Nephron progenitor cell (in vitro differentiated cells): ENCODE measurements at regions not wholly inside any gene's neighbourhood (a gene's known extent, or its start where the extent isn't known, plus 50 kb on each side); places are given as distances from the start of the nearest gene placed in this dataset.

Source experiments
- DNase-seq: peaks from one replicate; pipeline ENCODE4 v3.0.0; 2021
- H3K27ac Mint-ChIP-seq: 2 replicates; pipeline ENCODE4 v1.8.0; 2021; ENCODE audit warnings: mild to moderate bottlenecking, moderate library complexity, mixed read lengths
- H3K27me3 Mint-ChIP-seq: 2 replicates; pipeline ENCODE4 v1.8.0; 2021; ENCODE audit warnings: mild to moderate bottlenecking, low read depth, mixed read lengths; ENCODE audit not compliant: poor library complexity
- H3K36me3 Mint-ChIP-seq: 2 replicates; pipeline ENCODE4 v1.8.0; 2021; ENCODE audit warnings: low read depth, mixed read lengths
- H3K4me1 Mint-ChIP-seq: 2 replicates; pipeline ENCODE4 v1.8.0; 2021; ENCODE audit warnings: mixed read lengths
- H3K4me3 Mint-ChIP-seq: 2 replicates; pipeline ENCODE4 v1.8.0; 2021; ENCODE audit warnings: mild to moderate bottlenecking, moderate library complexity, mixed read lengths
- H3K9me3 Mint-ChIP-seq: 2 replicates; pipeline ENCODE4 v1.8.0; 2021; ENCODE audit warnings: mild to moderate bottlenecking, moderate library complexity, mixed read lengths
- TF ChIP-seq, protein P1 (sequence below): fragments of 200-600 bp; sonication (generic); IDR thresholded peaks from 2 replicates; pipeline ENCODE4 v1.5.0; 2021; ENCODE audit warnings: antibody characterized with exemption

DNA sequence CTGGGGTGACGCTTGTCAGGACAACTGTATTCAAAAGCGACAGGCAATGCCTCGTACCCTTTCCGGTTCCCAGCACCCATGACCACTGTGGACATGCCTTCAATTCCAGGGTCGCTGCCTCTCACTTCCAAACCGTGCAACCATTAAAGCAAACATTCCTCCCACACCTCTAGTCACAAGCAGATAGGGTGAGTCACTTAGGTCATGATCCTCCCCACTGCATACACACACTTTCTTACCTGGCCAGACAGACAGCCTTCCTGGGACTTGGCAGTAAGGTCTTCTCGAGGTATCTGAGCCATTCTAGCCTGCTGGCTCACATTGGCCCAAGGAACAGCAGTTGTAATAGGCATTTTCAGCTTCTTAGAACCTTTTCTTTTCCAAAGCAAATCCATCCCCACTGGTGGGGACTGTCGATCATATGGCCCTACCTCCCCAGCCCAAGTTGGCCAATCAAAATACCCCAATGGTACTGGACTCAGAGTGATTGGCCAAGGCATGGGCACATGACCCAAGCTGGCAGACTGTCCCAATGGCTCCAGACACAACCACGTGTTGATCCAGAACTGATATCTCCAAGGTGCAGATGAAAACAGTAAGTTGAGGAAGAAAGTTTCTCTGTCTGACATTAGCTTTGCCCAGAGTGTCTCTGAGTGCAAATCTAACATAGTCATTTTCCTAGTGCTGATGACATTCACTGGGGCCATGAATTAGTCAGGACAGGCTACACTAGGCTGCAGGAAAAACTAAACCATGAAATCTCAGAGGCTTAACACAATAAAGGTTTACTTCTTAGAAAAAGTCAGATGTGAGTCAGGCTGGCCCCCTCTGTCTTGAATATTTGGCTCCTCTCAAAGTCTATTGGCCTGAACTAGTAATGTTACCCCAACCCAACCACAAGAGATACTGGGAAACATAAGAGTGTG, 113.8 kb downstream of the RRAGC start:
- Mint-ChIP-seq H3K27me3 (peaks cover 19% of the 10 kb centered on the region), H3K36me3 (no peaks in the 10 kb centered on the region), H3K4me3 (no peak overlapping the region), H3K9me3 (peaks cover 8% of the 10 kb centered on the region), H3K4me1 (peaks cover 36% of the 10 kb centered on the region), H3K27ac (no peak overlapping the region)
- TF ChIP-seq, protein P1, sequence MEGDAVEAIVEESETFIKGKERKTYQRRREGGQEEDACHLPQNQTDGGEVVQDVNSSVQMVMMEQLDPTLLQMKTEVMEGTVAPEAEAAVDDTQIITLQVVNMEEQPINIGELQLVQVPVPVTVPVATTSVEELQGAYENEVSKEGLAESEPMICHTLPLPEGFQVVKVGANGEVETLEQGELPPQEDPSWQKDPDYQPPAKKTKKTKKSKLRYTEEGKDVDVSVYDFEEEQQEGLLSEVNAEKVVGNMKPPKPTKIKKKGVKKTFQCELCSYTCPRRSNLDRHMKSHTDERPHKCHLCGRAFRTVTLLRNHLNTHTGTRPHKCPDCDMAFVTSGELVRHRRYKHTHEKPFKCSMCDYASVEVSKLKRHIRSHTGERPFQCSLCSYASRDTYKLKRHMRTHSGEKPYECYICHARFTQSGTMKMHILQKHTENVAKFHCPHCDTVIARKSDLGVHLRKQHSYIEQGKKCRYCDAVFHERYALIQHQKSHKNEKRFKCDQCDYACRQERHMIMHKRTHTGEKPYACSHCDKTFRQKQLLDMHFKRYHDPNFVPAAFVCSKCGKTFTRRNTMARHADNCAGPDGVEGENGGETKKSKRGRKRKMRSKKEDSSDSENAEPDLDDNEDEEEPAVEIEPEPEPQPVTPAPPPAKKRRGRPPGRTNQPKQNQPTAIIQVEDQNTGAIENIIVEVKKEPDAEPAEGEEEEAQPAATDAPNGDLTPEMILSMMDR = no peak
- DNase-seq = no peak

DNA sequence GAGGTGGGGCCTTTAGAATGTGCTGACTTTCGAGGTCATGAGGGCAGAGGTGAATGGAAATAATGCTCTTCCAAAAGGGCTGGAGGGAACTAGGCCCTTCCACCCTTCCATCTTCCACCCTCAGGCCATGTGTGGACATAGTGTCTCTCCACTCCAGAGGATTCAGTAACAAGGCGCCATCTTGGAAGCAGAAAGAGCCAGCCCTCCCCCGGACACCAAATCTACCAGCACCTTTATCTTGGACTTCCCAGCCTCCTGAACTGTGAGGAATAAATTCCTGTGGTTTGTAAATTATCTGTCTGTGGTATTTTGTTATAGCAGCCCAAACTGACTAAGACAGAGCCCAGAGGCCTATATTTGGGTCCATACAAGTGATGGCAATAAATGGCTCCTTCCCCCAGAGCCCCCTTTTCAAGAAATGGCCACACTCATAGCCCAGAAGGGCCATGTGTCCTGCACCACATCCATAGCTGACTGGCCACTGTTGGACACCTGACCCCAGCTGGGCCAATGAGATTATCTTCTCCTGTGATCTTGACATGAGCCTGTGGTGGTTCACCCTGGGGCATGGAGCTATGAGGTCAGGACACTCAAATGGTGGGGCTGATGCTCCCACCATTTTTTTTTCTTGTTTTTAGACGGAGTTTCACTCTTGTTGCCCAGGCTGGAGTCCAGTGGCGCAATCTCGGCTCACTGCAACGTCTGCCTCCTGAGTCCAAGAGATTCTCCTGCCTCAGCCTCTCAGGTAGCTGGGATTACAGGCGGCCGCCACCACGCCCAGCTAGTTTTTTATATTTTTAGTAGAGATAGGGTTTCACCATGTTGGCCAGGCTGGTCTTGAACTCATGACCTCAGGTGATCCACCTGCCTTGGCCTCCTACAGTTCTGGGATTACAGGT, 114.9 kb downstream of the RRAGC start:
- H3K36me3 Mint-ChIP-seq = no peaks in the 10 kb centered on the region
- TF ChIP-seq, protein P1 = no peak
- H3K27ac Mint-ChIP-seq = no peak overlapping the region
- no peak for DNase-seq
- peaks cover 2% of the 10 kb centered on the region for H3K9me3 Mint-ChIP-seq
- H3K4me3 Mint-ChIP-seq = no peak overlapping the region
- H3K27me3 Mint-ChIP-seq = peaks cover 15% of the 10 kb centered on the region
- peaks cover 36% of the 10 kb centered on the region for H3K4me1 Mint-ChIP-seq

DNA sequence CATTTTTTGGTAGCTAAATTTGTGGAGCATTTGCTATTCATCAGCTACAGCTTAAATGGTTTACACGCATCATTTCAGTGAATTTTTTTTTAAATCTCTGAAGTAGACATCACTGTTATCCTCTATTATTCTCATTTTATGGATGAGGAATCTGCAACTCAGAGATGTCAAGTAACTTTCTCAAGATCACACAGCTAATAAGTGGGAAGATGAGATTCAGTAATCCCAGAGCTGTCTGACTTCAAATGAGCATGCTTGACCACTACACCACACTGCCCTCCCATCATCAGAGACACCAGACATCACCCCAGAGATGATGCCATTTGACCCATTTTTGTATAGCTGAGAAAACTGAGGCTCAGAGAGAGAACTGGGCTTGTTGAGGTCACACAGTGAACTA, 116.4 kb downstream of the RRAGC start:
- H3K36me3 Mint-ChIP-seq = no peaks in the 10 kb centered on the region
- no peaks in the 10 kb centered on the region for H3K9me3 Mint-ChIP-seq
- no peak overlapping the region for H3K27ac Mint-ChIP-seq
- H3K4me3 Mint-ChIP-seq = no peak overlapping the region
- H3K27me3 Mint-ChIP-seq = peaks cover 15% of the 10 kb centered on the region
- DNase-seq = no peak
- TF ChIP-seq, protein P1 = no peak
- peaks cover 36% of the 10 kb centered on the region for H3K4me1 Mint-ChIP-seq

DNA sequence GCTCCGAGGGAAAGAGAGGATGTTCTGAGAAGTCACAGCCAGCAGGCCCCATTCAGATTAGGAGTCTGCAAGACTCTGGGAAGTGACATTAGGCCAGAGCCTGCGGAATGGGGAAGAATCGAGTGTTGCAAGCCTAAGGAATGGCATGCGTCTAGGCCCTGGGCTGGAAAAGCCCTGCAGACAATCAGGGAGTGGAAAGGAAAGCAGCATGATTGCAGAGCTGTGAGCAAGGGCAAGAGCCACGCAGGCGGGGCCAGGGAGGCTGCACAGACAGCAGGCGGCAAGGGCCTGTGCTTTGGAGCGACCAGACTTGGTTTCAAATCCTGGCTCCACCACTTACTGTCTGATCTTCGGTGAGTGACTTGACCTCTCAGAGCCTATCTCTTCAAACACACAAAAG, 118.2 kb downstream of the RRAGC start:
- Mint-ChIP-seq H3K27me3 (peaks cover 16% of the 10 kb centered on the region), H3K27ac (peak overlapping the region; percentile 87), H3K4me1 (peaks cover 24% of the 10 kb centered on the region), H3K4me3 (no peak overlapping the region), H3K36me3 (no peaks in the 10 kb centered on the region), H3K9me3 (no peaks in the 10 kb centered on the region)
- TF ChIP-seq, protein P1 = no peak
- DNase-seq = no peak

DNA sequence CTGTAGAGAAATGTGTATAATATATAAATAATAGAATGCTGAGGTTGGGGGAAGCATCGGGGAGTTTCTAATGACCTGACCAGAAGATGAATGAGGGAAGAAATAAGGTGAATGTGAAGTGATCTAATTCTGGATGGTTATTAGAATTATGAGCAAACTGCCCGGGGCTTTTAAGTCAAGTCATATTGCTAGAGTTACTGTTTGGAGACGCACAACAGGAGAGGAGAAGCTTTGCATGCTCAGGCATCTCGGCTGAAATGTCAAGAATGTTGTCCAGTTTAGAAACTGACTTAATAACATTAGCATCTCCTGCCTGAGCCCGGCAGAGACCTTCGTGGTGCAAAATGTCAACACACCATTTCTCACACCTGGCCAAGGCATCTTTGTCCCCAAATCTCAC, 119.1 kb downstream of the RRAGC start:
- H3K4me3 Mint-ChIP-seq = no peak overlapping the region
- no peak overlapping the region for H3K27ac Mint-ChIP-seq
- peaks cover 9% of the 10 kb centered on the region for H3K27me3 Mint-ChIP-seq
- no peak for DNase-seq
- TF ChIP-seq, protein P1 = no peak
- H3K9me3 Mint-ChIP-seq = no peaks in the 10 kb centered on the region
- no peaks in the 10 kb centered on the region for H3K36me3 Mint-ChIP-seq
- H3K4me1 Mint-ChIP-seq = peaks cover 15% of the 10 kb centered on the region
